Activated T-helper 1 cell treated with anti-CD3 and anti-CD28 coated beads, Interleukin-12 subunit alpha, Interleukin-12 subunit beta, Interleukin-2, Interleukin-4 antibody, amounts not matched to agents 30 ng/mL and 10 ng/mL and 1 ng/mL, durations not matched to agents 14 hours and 24 hours and 36 hours (primary cell): ENCODE measurements at regions not wholly inside any gene's neighbourhood (a gene's known extent, or its start where the extent isn't known, plus 50 kb on each side); places are given as distances from the start of the nearest gene placed in this dataset.

Experiments
- DNase-seq: peaks from one replicate; pipeline ENCODE4 v3.0.0; 2021; ENCODE audit warnings: low spot score
- H3K27ac Mint-ChIP-seq: one replicate; pipeline ENCODE4 v1.8.0; 2021; ENCODE audit warnings: mild to moderate bottlenecking, mixed read lengths
- H3K27me3 Mint-ChIP-seq: one replicate; pipeline ENCODE4 v1.8.0; 2022; ENCODE audit warnings: mild to moderate bottlenecking, moderate library complexity, mixed read lengths; ENCODE audit not compliant: insufficient read depth
- H3K36me3 Mint-ChIP-seq: one replicate; pipeline ENCODE4 v1.8.0; 2021; ENCODE audit warnings: low read depth, mixed read lengths
- H3K4me1 Mint-ChIP-seq: one replicate; pipeline ENCODE4 v1.8.0; 2021; ENCODE audit warnings: low read depth, mixed read lengths
- H3K4me3 Mint-ChIP-seq: one replicate; pipeline ENCODE4 v1.8.0; 2021; ENCODE audit warnings: mild to moderate bottlenecking, moderate library complexity, mixed read lengths
- H3K9me3 Mint-ChIP-seq: one replicate; pipeline ENCODE4 v1.8.0; 2021; ENCODE audit warnings: mixed read lengths
- intact Hi-C: fragments of 100-400 bp; cut with micrococcal nuclease; formaldehyde crosslinking; loops from one replicate; pipeline ENCODE4 v1.15.1; 2024

- intact Hi-C loops, result loop anchor here (1.0 kb wide), 2 partner anchors 90 to 146 kb away; no protein-coding TSS in a partner anchor
- peaks cover 5% of the 10 kb centered on the region for H3K27me3 Mint-ChIP-seq
- H3K36me3 Mint-ChIP-seq, result no peaks in the 10 kb centered on the region
- no peak overlapping the region for H3K4me3 Mint-ChIP-seq
- H3K4me1 Mint-ChIP-seq, result no peaks in the 10 kb centered on the region
- no peak overlapping the region for H3K27ac Mint-ChIP-seq
- DNase-seq, result no peak
- no peaks in the 10 kb centered on the region for H3K9me3 Mint-ChIP-seq
These were observed 63.8 kb upstream of the ACP3 start for GRCh38 chr3:132253262-132253878.

GRCh38 chr3:132254076-132254755 is 63.0 kb upstream of the ACP3 start:
- H3K4me3 Mint-ChIP-seq, result no peak overlapping the region
- H3K27ac Mint-ChIP-seq, result no peak overlapping the region
- peaks cover 5% of the 10 kb centered on the region for H3K27me3 Mint-ChIP-seq
- H3K36me3 Mint-ChIP-seq, result no peaks in the 10 kb centered on the region
- H3K9me3 Mint-ChIP-seq, result no peaks in the 10 kb centered on the region
- no peaks in the 10 kb centered on the region for H3K4me1 Mint-ChIP-seq
- intact Hi-C loops, result no loop called here
- no peak for DNase-seq

DNA sequence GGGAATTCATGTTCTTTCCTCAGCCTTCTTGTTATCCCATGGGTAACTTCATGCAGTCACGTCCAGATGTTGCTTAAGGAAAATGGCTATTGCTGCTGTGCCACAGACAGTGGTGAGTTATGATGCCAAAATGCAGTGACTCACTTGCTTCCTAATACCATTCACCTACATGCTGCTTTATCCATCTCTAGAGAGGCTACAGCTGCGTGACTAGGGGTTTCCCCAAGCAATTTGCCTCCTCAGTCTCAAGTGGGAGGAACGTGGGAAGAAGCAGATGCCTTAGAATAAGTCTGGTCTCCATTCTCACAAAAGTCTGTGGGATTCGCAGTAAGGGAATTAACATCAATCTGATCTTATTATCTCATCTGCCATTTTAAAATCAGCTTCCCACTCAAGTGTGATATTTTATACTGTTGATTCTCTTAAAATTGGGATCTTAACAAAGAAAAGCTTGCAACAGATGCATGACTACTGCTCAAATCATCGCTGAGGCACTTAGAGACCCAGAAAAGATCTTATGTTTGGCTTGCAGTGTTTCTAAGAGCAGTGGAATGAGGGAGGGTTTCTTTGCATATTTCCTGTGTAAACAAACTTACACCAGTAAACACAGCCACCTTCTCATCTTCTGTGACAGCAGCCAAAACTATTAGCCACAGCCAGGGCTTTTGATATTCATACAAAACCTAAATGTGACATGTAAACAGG is 62.0 kb upstream of the ACP3 start:
- intact Hi-C loops, result no loop called here
- Mint-ChIP-seq H3K4me1 (no peaks in the 10 kb centered on the region), H3K4me3 (no peak overlapping the region), H3K27ac (no peak overlapping the region), H3K36me3 (no peaks in the 10 kb centered on the region), H3K27me3 (peaks cover 5% of the 10 kb centered on the region), H3K9me3 (no peaks in the 10 kb centered on the region)
- DNase-seq, result no peak

DNA sequence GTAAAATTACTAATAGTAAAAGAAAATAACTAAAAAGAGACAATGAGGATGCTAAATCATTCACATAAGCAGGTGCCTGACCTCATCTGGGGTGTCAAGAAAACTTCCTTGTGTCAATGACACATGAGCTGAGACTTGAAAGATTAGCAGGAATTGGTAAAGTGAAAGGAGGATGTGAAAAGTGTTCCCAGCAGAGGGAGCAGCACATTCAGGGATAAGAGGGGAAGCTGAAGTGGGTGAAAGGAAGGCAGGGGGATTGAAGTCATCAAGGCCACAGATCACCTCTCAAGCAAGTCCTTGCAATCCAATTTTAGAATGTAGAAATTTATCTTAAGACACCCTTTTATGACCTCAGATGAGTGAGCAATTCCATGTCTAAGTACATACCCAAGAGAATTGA is 60.2 kb upstream of the ACP3 start:
- intact Hi-C loops, result no loop called here
- Mint-ChIP-seq H3K4me3 (no peak overlapping the region), H3K4me1 (no peaks in the 10 kb centered on the region), H3K36me3 (no peaks in the 10 kb centered on the region), H3K27me3 (peaks cover 2% of the 10 kb centered on the region), H3K9me3 (no peaks in the 10 kb centered on the region), H3K27ac (no peak overlapping the region)
- no peak for DNase-seq

DNA sequence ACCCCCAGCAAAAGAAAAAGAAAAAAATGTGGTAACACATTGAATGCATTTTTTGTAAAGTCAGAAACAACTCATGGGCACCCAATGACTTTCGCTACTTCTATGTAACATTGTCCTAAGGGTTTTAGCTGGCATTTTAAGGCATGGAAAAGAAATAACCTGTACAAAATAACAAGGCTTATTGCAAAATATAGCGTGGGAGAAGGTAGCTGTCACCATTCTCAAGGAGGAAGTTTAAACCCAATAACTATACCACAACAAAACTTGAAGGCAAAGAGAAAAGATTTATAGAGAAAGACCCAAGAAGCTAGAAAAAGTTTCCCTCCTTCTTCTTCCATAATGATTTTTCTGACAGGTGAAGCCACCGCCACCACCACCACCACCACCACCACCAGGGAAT is 55.7 kb upstream of the ACP3 start:
- peaks cover 2% of the 10 kb centered on the region for H3K27me3 Mint-ChIP-seq
- H3K4me1 Mint-ChIP-seq, result no peaks in the 10 kb centered on the region
- no peaks in the 10 kb centered on the region for H3K9me3 Mint-ChIP-seq
- DNase-seq, result no peak
- H3K27ac Mint-ChIP-seq, result no peak overlapping the region
- intact Hi-C loops, result no loop called here
- H3K4me3 Mint-ChIP-seq, result no peak overlapping the region
- no peaks in the 10 kb centered on the region for H3K36me3 Mint-ChIP-seq

GRCh38 chr3:132262305-132262704 is 54.9 kb upstream of the ACP3 start:
- H3K27ac Mint-ChIP-seq, result no peak overlapping the region
- no peaks in the 10 kb centered on the region for H3K4me1 Mint-ChIP-seq
- no peak overlapping the region for H3K4me3 Mint-ChIP-seq
- no peak for DNase-seq
- peaks cover 2% of the 10 kb centered on the region for H3K27me3 Mint-ChIP-seq
- intact Hi-C loops, result no loop called here
- H3K9me3 Mint-ChIP-seq, result no peaks in the 10 kb centered on the region
- no peaks in the 10 kb centered on the region for H3K36me3 Mint-ChIP-seq

GRCh38 chr3:132262956-132263355 is 54.3 kb upstream of the ACP3 start:
- intact Hi-C loops, result no loop called here
- no peak overlapping the region for H3K27ac Mint-ChIP-seq
- H3K4me3 Mint-ChIP-seq, result no peak overlapping the region
- no peaks in the 10 kb centered on the region for H3K4me1 Mint-ChIP-seq
- DNase-seq, result no peak
- H3K36me3 Mint-ChIP-seq, result no peaks in the 10 kb centered on the region
- H3K27me3 Mint-ChIP-seq, result peaks cover 2% of the 10 kb centered on the region
- H3K9me3 Mint-ChIP-seq, result no peaks in the 10 kb centered on the region

DNA sequence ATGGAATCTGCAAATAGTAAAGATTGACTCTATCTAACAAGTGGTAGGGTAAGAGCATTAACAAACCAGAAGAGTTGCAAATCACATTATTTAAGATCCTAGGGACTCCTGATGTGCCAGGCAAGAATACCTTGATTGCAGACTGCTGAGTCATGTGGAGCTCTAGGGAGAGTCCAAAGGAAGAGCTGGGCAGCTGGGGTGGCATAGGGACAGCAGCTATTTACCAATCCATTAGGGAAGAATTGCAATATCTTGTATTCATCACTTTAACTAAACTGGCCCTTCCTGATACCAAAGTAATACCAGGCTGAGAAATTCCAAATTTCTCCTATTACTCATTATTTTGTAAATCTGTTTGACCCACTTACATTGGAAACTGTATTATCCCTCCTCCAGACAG is 52.2 kb upstream of the ACP3 start:
- DNase-seq, result no peak
- H3K27ac Mint-ChIP-seq, result no peak overlapping the region
- peaks cover 2% of the 10 kb centered on the region for H3K27me3 Mint-ChIP-seq
- H3K4me1 Mint-ChIP-seq, result no peaks in the 10 kb centered on the region
- H3K4me3 Mint-ChIP-seq, result no peak overlapping the region
- intact Hi-C loops, result no loop called here
- H3K36me3 Mint-ChIP-seq, result no peaks in the 10 kb centered on the region
- H3K9me3 Mint-ChIP-seq, result no peaks in the 10 kb centered on the region

- H3K36me3 Mint-ChIP-seq, result no peaks in the 10 kb centered on the region
- DNase-seq, result no peak
- no peaks in the 10 kb centered on the region for H3K4me1 Mint-ChIP-seq
- H3K9me3 Mint-ChIP-seq, result no peaks in the 10 kb centered on the region
- H3K27me3 Mint-ChIP-seq, result peaks cover 2% of the 10 kb centered on the region
- intact Hi-C loops, result no loop called here
- no peak overlapping the region for H3K27ac Mint-ChIP-seq
- H3K4me3 Mint-ChIP-seq, result no peak overlapping the region
These were observed 51.7 kb upstream of the ACP3 start for GRCh38 chr3:132265488-132265887.

DNA sequence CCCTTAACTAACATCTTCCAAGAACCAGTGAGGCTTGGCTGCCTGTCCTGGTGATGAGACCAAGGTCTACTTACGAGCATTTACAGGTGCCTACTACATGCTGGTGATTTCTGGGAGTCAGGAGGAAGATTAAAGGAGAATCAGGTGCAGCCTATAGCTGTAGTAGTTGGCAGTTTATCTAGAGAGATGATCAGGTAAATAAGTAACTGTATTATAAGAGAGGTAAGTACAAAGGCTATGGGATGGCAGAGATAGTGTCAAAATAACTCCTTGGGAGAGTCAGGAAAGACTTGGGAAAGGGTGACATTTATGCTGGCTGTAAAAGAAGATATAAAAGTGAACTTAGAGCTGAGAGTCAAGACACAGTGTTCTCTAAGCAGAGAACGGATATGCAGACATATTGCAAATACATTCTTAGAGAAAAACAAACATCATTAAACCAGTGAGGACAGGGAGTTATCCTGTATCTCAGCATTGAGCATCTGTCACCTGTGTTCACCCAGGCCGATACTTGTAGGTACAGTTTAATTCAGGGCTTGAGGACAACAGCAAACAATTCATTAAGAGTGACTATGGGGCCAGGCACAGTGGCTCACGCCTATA is 49.7 kb upstream of the ACP3 start:
- no peak for DNase-seq
- Mint-ChIP-seq H3K27me3 (peaks cover 2% of the 10 kb centered on the region), H3K4me3 (no peak overlapping the region), H3K27ac (no peak overlapping the region), H3K4me1 (no peaks in the 10 kb centered on the region), H3K36me3 (no peaks in the 10 kb centered on the region), H3K9me3 (no peaks in the 10 kb centered on the region)
- intact Hi-C loops, result no loop called here
